ENCODE measurements at regions not wholly inside any gene's neighbourhood (a gene's known extent, or its start where the extent isn't known, plus 50 kb on each side); places are given as distances from the start of the nearest gene placed in this dataset.

DNA sequence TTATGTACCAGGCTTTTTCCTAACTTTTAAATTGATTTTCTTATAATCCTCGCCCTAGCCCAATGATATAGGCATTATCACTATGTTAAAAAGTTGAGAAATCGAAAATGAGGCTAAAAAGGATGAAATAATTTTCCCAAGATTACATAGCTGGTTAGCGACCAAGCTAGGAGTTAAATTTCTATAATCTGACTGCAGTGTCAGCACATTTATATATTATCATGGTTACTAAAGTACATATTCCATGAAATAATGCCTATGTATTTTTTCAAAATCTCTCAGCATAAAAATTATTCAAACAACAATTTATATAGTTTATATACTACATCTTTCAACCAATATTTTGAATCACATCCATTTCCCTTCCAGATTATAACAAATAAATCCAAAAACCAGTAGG, 317.3 kb upstream of the TFPI start:
- Histone ChIP-seq H3K4me3 (no peak overlapping the region), H3K79me2 (replicated peaks; ENCODE audit: insufficient read depth) (no peaks in the 10 kb centered on the region), H3F3A (replicated peaks; ENCODE audit: low read depth) (no peaks in the 10 kb centered on the region), H2AFZ (no peak overlapping the region), H3K4me2 (no peak overlapping the region), H3K27ac (ENCODE audit: low read depth) (no peak overlapping the region), H3K4me1 (ENCODE audit: insufficient read depth) (no peaks in the 10 kb centered on the region), H3K9me2 (ENCODE audit: insufficient read depth) (0 out of 2 replicates have a peak, but pooled peaks cover 2% of the 10 kb centered on the region), H3K36me3 (ENCODE audit: insufficient read depth) (no peaks in the 10 kb centered on the region), H3K27me3 (ENCODE audit: insufficient read depth) (no peaks in the 10 kb centered on the region), H4K20me1 (replicated peaks; ENCODE audit: insufficient read depth) (no peaks in the 10 kb centered on the region)
- Mint-ChIP-seq H3K4me3 (no peak overlapping the region), H3K36me3 (ENCODE audit: low read depth) (peaks cover 31% of the 10 kb centered on the region), H3K27ac (no peak overlapping the region), H3K9me3 (peaks cover 33% of the 10 kb centered on the region), H3K4me1 (no peaks in the 10 kb centered on the region; the same call in 2 of the 3 replicates), H3K27me3 (ENCODE audit: insufficient read depth, low read depth, poor library complexity) (peaks cover 18% of the 10 kb centered on the region)
- ATAC-seq (no peak), DNase-seq (ENCODE audit: low spot score) (no peak)
- TF ChIP-seq ZNF331 (CRISPR knock-in tag; IDR thresholded peaks at IDR 0.05; ENCODE audit: low read depth): no peak
- TF ChIP-seq, protein P1, sequence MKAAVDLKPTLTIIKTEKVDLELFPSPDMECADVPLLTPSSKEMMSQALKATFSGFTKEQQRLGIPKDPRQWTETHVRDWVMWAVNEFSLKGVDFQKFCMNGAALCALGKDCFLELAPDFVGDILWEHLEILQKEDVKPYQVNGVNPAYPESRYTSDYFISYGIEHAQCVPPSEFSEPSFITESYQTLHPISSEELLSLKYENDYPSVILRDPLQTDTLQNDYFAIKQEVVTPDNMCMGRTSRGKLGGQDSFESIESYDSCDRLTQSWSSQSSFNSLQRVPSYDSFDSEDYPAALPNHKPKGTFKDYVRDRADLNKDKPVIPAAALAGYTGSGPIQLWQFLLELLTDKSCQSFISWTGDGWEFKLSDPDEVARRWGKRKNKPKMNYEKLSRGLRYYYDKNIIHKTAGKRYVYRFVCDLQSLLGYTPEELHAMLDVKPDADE (IDR thresholded peaks at IDR 0.05): no peak
- TF ChIP-seq, protein P2, sequence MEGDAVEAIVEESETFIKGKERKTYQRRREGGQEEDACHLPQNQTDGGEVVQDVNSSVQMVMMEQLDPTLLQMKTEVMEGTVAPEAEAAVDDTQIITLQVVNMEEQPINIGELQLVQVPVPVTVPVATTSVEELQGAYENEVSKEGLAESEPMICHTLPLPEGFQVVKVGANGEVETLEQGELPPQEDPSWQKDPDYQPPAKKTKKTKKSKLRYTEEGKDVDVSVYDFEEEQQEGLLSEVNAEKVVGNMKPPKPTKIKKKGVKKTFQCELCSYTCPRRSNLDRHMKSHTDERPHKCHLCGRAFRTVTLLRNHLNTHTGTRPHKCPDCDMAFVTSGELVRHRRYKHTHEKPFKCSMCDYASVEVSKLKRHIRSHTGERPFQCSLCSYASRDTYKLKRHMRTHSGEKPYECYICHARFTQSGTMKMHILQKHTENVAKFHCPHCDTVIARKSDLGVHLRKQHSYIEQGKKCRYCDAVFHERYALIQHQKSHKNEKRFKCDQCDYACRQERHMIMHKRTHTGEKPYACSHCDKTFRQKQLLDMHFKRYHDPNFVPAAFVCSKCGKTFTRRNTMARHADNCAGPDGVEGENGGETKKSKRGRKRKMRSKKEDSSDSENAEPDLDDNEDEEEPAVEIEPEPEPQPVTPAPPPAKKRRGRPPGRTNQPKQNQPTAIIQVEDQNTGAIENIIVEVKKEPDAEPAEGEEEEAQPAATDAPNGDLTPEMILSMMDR (conservative IDR thresholded peaks at IDR 0.05; ENCODE audit: low read depth in 2 of 2): no peak
- TF ChIP-seq, protein P3, sequence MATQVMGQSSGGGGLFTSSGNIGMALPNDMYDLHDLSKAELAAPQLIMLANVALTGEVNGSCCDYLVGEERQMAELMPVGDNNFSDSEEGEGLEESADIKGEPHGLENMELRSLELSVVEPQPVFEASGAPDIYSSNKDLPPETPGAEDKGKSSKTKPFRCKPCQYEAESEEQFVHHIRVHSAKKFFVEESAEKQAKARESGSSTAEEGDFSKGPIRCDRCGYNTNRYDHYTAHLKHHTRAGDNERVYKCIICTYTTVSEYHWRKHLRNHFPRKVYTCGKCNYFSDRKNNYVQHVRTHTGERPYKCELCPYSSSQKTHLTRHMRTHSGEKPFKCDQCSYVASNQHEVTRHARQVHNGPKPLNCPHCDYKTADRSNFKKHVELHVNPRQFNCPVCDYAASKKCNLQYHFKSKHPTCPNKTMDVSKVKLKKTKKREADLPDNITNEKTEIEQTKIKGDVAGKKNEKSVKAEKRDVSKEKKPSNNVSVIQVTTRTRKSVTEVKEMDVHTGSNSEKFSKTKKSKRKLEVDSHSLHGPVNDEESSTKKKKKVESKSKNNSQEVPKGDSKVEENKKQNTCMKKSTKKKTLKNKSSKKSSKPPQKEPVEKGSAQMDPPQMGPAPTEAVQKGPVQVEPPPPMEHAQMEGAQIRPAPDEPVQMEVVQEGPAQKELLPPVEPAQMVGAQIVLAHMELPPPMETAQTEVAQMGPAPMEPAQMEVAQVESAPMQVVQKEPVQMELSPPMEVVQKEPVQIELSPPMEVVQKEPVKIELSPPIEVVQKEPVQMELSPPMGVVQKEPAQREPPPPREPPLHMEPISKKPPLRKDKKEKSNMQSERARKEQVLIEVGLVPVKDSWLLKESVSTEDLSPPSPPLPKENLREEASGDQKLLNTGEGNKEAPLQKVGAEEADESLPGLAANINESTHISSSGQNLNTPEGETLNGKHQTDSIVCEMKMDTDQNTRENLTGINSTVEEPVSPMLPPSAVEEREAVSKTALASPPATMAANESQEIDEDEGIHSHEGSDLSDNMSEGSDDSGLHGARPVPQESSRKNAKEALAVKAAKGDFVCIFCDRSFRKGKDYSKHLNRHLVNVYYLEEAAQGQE (IDR thresholded peaks at IDR 0.05; ENCODE audit: unreplicated experiment): no peak
- no peak for TF ChIP-seq ZNF114 (CRISPR knock-in tag; IDR thresholded peaks at IDR 0.05)
- no peak for TF ChIP-seq ZNF462 (CRISPR knock-in tag; IDR thresholded peaks at IDR 0.05)
- TF ChIP-seq POLR2AphosphoS5 (IDR thresholded peaks at IDR 0.05; ENCODE audit: low read depth): no peak
- TF ChIP-seq STAT1 (IDR thresholded peaks at IDR 0.05; ENCODE audit: unreplicated experiment): no peak
- no peak for TF ChIP-seq CREB1 (CRISPR knock-in tag; IDR thresholded peaks at IDR 0.05; ENCODE audit: low read depth)
- TF ChIP-seq NANOG (IDR thresholded peaks at IDR 0.05; ENCODE audit: borderline replicate concordance): no peak
- no peak for TF ChIP-seq JUNB (IDR thresholded peaks at IDR 0.05; ENCODE audit: unreplicated experiment)
- TF ChIP-seq EZH2phosphoT487 (IDR thresholded peaks at IDR 0.05; ENCODE audit: unreplicated experiment): no peak
- no peak for TF ChIP-seq EZH2 (IDR thresholded peaks at IDR 0.05; ENCODE audit: low read depth, unreplicated experiment)
